RWPE1 (cell line): ENCODE measurements at regions not wholly inside any gene's neighbourhood (a gene's known extent, or its start where the extent isn't known, plus 50 kb on each side); places are given as distances from the start of the nearest gene placed in this dataset.

ENCODE experiments used
- CTCF ChIA-PET: fragments of 350-600 bp; sonication (Branson Sonifier 250); formaldehyde crosslinking; extraction: SDS; loops from one replicate; lab custom pipeline; 2021; lab: Yijun Ruan, JAX
- POLR2A ChIA-PET: fragments of 400-600 bp; formaldehyde crosslinking; extraction: SDS; loops from one replicate; lab custom pipeline; 2020; ENCODE audit warnings: antibody characterized with exemption; ENCODE audit not compliant: low non-redundant PET; lab: Yijun Ruan, JAX
- DNase-seq: peaks from one replicate; pipeline ENCODE4 v3.0.0; 2012; ENCODE audit warnings: low spot score
- H3K27ac ChIP-seq: fragments of 450-650 bp; 2 replicates; pipeline ENCODE4 v1.5.1; 2017
- CTCF ChIP-seq: fragments of 450-650 bp; conservative IDR thresholded peaks from 2 replicates; pipeline ENCODE4 v1.5.1; 2017; ENCODE audit warnings: low read depth, mild to moderate bottlenecking

- ChIA-PET POLR2A (no interaction called here), CTCF (no interaction called here)
- no peak for TF ChIP-seq CTCF
- DNase-seq, result no peak
- no peak overlapping the region for H3K27ac ChIP-seq
Measured at GRCh38 chr11:42205518-42205917, 746.1 kb upstream of the LRRC4C start.

GRCh38 chr11:42225664-42226063 lies 766.2 kb upstream of the LRRC4C start:
- TF ChIP-seq CTCF, result no peak
- H3K27ac ChIP-seq, result no peak overlapping the region
- no peak for DNase-seq
- ChIA-PET POLR2A (no interaction called here), CTCF (no interaction called here)

- TF ChIP-seq CTCF, result no peak
- POLR2A ChIA-PET, result no interaction called here
- CTCF ChIA-PET, result no interaction called here
- H3K27ac ChIP-seq, result no peak overlapping the region
- DNase-seq, result no peak
Measured at GRCh38 chr11:42232673-42233072, 773.2 kb upstream of the LRRC4C start.

GRCh38 chr11:42234451-42234951 lies 775.0 kb upstream of the LRRC4C start:
- DNase-seq, result no peak
- ChIA-PET POLR2A (no interaction called here), CTCF (no interaction called here)
- H3K27ac ChIP-seq, result no peak overlapping the region
- no peak for TF ChIP-seq CTCF

- ChIA-PET CTCF (no interaction called here), POLR2A (no interaction called here)
- no peak overlapping the region for H3K27ac ChIP-seq
- TF ChIP-seq CTCF, result no peak
- DNase-seq, result peak; percentile 31
Measured at GRCh38 chr11:42237701-42238235, 778.3 kb upstream of the LRRC4C start.

GRCh38 chr11:42239188-42239587 lies 779.7 kb upstream of the LRRC4C start:
- POLR2A ChIA-PET, result no interaction called here
- CTCF ChIA-PET, result no interaction called here
- peak; percentile 19 for DNase-seq
- H3K27ac ChIP-seq, result no peak overlapping the region
- no peak for TF ChIP-seq CTCF

GRCh38 chr11:42243385-42243784 lies 783.9 kb upstream of the LRRC4C start:
- DNase-seq, result no peak
- no peak overlapping the region for H3K27ac ChIP-seq
- TF ChIP-seq CTCF, result no peak
- ChIA-PET POLR2A (no interaction called here), CTCF (no interaction called here)
